Tongue (tissue), 2 donors: ENCODE measurements at regions not wholly inside any gene's neighbourhood (a gene's known extent, or its start where the extent isn't known, plus 50 kb on each side); places are given as distances from the start of the nearest gene placed in this dataset. TPM values are rescaled to one million over a fixed set of nuclear protein-coding genes. Genes with fewer than 3 reads are reported as not detected.

ENCODE experiments used
- DNase-seq: peaks from one replicate; pipeline ENCODE4 v3.0.0-alpha.2; 2015
- small RNA-seq: library from RNA; depleted of rRNA; stranded (forward); fragments of <200 nt; gene quantifications from one replicate; pipeline ENCODE3, GENCODE V24; 2014; ENCODE audit warnings: low replicate concordance

GRCh38 chr9:96038271-96038670 lies 162.8 kb downstream of the ERCC6L2 start:
- DNase-seq: no peak

GRCh38 chr9:96034553-96035122 lies 159.1 kb downstream of the ERCC6L2 start:
- DNase-seq: no peak

GRCh38 chr9:96033896-96034295 lies 158.4 kb downstream of the ERCC6L2 start:
- DNase-seq: no peak

GRCh38 chr9:96031916-96032534 lies 156.5 kb downstream of the ERCC6L2 start:
- DNase-seq: no peak

GRCh38 chr9:96031366-96031824 lies 155.9 kb downstream of the ERCC6L2 start:
- peak; percentile 75 for DNase-seq

GRCh38 chr9:96029722-96030530 lies 154.4 kb downstream of the ERCC6L2 start:
- DNase-seq: no peak

GRCh38 chr9:96027251-96028131 lies 152.0 kb downstream of the ERCC6L2 start:
- DNase-seq: peak; percentile 48

GRCh38 chr9:96026655-96027213 lies 151.2 kb downstream of the ERCC6L2 start:
- DNase-seq: no peak

GRCh38 chr9:96025995-96026602 lies 150.6 kb downstream of the ERCC6L2 start:
- DNase-seq: peak; percentile 21

- no peak for DNase-seq
Observed at GRCh38 chr9:96023486-96023885, 148.0 kb downstream of the ERCC6L2 start.

GRCh38 chr9:96022445-96023051 lies 147.1 kb downstream of the ERCC6L2 start:
- DNase-seq: peak; percentile 20

GRCh38 chr9:96021551-96022444 lies 146.3 kb downstream of the ERCC6L2 start:
- DNase-seq: peak; percentile 53

- peak; percentile 62 for DNase-seq
Observed at GRCh38 chr9:96020792-96021550, 145.5 kb downstream of the ERCC6L2 start.

GRCh38 chr9:96020300-96020791 lies 144.9 kb downstream of the ERCC6L2 start:
- no peak for DNase-seq

Small RNAs in the stretch of these regions (small RNA-seq; reads per million reads assigned to genes)
- not detected for gene RF00019
